SH-SY5Y (cell line): ENCODE measurements at regions not wholly inside any gene's neighbourhood (a gene's known extent, or its start where the extent isn't known, plus 50 kb on each side); places are given as distances from the start of the nearest gene placed in this dataset.

ENCODE experiments used
- GATA2 ChIP-seq: IDR thresholded peaks from 2 replicates; pipeline ENCODE4 v1.6.1; 2011; ENCODE audit warnings: mild to moderate bottlenecking, low read depth, low read length
- GATA3 ChIP-seq: IDR thresholded peaks from 2 replicates; pipeline ENCODE4 v1.6.1; 2011; ENCODE audit warnings: low read depth, mild to moderate bottlenecking, low read length, moderate library complexity

DNA sequence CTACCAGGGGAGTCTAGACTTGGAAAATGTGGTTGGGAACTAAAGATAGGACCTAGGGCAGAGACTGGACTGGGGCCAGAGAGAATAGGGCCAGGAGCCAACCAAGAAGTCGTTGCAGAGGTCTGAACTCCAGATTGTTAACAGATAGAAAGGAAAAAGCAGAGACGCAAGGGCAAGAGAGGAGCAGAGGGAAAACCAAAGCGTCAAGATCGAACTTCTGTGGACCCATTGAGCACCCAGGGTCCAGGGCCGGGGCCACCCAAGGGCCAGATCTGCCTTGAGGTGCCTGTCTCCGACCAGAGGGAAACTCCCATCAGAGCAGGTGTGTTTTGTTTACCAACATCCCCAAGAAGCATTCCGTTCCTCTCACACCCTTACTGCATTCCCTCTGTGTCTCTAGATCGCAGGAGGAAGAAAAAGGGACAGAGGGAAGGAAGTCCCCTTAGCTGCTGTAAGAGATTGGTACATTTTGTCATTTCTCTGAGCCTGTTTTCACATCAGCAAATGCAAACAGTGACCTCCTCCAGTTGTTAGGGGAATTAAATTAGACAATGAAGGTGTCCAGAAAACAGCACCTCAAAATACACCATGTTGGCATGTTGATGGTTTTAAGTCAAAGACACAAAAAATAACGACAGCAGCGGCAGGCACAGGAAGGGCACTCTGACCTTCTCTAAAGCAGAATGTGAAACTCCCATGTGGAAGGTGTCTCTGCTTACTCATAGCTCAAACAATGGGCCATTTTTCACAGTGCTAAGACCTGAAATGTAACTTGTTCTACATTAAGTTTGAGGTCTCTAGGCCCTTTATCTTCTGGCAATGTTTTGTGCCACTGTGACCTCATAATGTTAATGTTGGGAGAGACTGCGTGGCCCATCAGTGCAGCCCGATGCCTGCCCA, 105.8 kb upstream of the RAB4A start:
- no peak for TF ChIP-seq GATA3
- TF ChIP-seq GATA2, result no peak
